GM19328 (cell line): ENCODE measurements at regions not wholly inside any gene's neighbourhood (a gene's known extent, or its start where the extent isn't known, plus 50 kb on each side); places are given as distances from the start of the nearest gene placed in this dataset.

Experiments used
- ATAC-seq: cut with Tn5 transposase; IDR thresholded peaks from one replicate; pipeline ENCODE4 v1.9.1; 2021; ENCODE audit warnings: mild to moderate bottlenecking, moderate library complexity; ENCODE audit not compliant: unreplicated experiment

GRCh38 chr17:79524213-79525187 is 86.4 kb downstream of the RBFOX3 start:
- no peak for ATAC-seq

- ATAC-seq, result no peak
Measured at GRCh38 chr17:79522414-79522813, 88.4 kb downstream of the RBFOX3 start.

- no peak for ATAC-seq
Measured at GRCh38 chr17:79521225-79521624, 89.6 kb downstream of the RBFOX3 start.

GRCh38 chr17:79520167-79521165 is 90.4 kb downstream of the RBFOX3 start:
- no peak for ATAC-seq

GRCh38 chr17:79519601-79520000 is 91.2 kb downstream of the RBFOX3 start:
- ATAC-seq, result no peak

- no peak for ATAC-seq
Measured at GRCh38 chr17:79518585-79519523, 92.0 kb downstream of the RBFOX3 start.

- ATAC-seq, result no peak
Measured at GRCh38 chr17:79517827-79518584, 92.8 kb downstream of the RBFOX3 start.

- no peak for ATAC-seq
Measured at GRCh38 chr17:79515646-79516571, 94.9 kb downstream of the RBFOX3 start.

GRCh38 chr17:79515110-79515509 is 95.7 kb downstream of the RBFOX3 start:
- ATAC-seq, result no peak

GRCh38 chr17:79513820-79514535 is 96.9 kb downstream of the RBFOX3 start:
- ATAC-seq, result no peak

GRCh38 chr17:79513206-79513605 is 97.6 kb downstream of the RBFOX3 start:
- no peak for ATAC-seq

GRCh38 chr17:79511471-79511870 is 99.4 kb downstream of the RBFOX3 start:
- ATAC-seq, result no peak

GRCh38 chr17:79510071-79510470 is 100.8 kb downstream of the RBFOX3 start:
- no peak for ATAC-seq

- no peak for ATAC-seq
Measured at GRCh38 chr17:79509490-79509889, 101.4 kb downstream of the RBFOX3 start.

- no peak for ATAC-seq
Measured at GRCh38 chr17:79509008-79509407, 101.8 kb downstream of the RBFOX3 start.

- no peak for ATAC-seq
Measured at GRCh38 chr17:79508291-79508716, 102.5 kb downstream of the RBFOX3 start.

- no peak for ATAC-seq
Measured at GRCh38 chr17:79506955-79507354, 103.9 kb downstream of the RBFOX3 start.
